ENCODE measurements at regions not wholly inside any gene's neighbourhood (a gene's known extent, or its start where the extent isn't known, plus 50 kb on each side); places are given as distances from the start of the nearest gene placed in this dataset.

DNA sequence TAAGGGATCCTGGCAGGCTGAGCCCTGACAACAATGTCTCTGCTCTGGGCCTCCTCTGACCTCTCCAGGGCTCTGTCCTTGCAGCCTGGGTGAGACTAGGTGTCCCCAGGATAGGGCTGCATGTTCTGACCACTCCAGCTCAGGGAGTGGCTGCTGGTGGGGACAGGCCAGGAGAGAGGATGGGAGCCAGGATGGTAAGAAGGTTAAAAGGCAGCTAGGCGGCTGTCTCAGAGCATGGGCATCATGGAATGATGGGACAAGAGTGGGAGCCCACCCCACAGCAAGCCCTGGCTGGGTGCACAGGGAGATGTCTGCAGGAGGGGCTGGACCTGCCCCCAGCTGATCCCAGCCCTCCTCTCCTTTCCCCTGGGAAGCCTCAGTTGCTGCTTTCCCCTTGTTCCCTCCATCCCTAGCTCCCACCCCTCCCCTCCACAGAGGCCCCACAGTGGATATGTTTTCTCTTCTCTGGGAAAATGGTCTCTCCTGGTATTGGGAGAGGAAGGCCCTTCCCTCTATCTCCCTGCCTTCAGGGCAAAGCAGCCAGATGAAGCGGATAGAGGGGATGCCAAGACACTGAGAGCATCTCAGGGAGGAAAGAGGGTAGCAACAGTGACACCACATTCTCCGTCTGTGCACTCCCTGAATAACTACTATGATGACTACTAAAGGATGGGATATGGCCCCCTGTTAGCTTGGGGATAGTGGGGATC, 334.3 kb downstream of the DYSF start:
- DNase-seq, result no peak

GRCh38 chr2:71787108-71787415, 333.7 kb downstream of the DYSF start:
- DNase-seq, result no peak

GRCh38 chr2:71786291-71787107, 333.1 kb downstream of the DYSF start:
- DNase-seq, result no peak

- no peak for DNase-seq
These were observed 332.2 kb downstream of the DYSF start for GRCh38 chr2:71785516-71785981.

DNA sequence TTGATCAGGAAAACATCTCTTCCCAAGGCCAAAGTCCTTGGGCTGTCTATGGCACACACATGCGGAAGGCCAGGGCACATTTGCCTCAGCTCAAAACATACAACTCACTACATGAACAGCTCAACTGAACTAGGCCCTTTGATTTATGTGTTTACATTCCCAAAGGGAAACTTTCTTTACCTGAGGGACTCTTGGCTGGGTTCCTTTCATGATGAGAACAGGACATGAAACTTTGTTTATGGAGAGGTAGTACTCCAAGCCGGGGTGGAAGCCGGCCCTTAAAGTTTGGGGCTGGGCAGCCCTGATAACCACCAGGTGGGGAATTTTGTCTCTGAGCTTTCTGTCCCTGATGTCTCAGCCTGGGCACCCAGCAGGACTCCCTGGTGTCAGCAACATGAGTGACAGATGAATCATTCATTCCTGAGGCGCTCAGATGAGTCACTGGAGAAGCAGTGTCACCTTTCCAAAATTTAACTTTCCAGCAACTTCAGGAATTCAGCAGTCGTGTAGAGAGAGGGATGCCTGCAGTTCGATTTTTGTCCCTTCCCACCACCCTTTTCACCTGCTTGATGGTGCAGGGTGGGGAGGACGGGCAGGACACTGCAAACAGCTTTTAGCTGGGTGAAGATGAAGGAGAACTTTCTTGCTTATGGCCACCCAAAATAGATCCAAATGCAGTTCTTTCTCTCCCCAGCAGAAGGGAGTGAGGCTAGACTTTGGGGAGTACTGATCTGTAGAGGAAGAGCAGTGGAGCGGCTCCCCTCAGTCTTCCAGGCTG, 331.6 kb downstream of the DYSF start:
- DNase-seq, result no peak

GRCh38 chr2:71783815-71784214, 330.5 kb downstream of the DYSF start:
- DNase-seq, result no peak

DNA sequence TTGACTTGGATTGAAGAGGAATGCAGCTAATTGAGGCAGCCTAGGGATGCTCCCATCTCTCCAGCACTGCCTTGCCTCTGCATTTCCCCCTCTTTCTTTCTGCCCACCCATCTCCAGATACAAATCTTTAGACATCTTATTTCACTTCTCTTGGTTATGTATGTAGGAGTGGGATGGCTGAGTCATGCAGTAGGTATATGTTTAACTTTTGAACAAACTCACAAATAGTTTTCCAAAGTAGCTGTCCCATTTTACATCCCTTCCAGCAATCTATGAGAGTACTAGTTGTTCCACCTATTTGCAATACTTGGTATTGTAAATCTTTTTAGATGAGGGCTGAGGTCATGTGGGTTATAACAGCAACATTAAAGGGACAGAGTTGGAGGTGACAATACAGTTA, 329.9 kb downstream of the DYSF start:
- no peak for DNase-seq

DNA sequence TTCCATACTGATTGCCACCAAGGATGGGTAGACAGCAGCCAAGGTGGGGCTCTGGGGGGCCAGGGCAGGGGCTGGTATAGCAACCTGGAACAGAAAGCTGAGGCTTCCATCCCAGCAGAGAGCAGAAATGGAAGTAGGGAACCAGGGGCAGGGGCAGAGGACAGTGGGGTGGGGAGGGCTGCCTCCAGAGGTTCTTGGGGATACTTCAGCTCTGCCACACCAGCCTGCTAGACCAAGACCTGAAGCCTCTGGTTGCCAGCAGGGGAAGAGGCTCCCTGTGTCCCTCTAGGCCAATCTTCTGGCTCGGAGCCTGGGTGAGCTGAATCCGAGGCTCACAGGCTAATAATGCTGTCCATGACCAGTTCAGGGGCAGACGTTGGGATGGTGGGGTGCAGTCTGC, 329.0 kb downstream of the DYSF start:
- DNase-seq, result no peak

DNA sequence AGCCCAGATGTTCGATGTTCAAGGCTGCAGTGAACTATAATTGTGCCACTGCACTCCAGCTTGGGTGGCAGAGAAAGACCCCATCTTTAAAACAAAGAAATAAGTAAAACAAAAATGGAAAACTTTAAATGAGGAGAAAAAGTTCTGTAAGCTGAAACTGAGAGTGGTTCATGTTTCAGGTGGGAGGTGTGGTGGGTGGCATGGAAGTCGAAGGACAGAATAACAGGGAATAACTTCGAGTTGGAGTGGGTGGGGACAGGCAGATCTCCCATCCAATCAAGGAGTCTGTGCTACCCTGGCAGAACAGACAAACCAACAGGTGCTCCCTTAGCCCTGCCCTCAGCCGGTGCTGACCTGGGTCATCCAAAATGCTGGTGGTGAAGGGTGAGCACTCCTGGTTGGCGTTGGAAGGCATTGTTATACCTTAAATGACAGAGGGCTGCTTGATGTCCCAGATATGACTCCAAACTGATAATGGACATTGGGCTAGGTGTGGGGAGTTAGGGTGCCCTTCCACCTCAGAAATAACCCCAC, 328.4 kb downstream of the DYSF start:
- DNase-seq, result no peak

GRCh38 chr2:71780162-71780561, 326.8 kb downstream of the DYSF start:
- DNase-seq, result no peak

- DNase-seq, result no peak
These were observed 326.4 kb downstream of the DYSF start for GRCh38 chr2:71779774-71780105.

- DNase-seq, result no peak
These were observed 325.8 kb downstream of the DYSF start for GRCh38 chr2:71778936-71779773.

- DNase-seq, result no peak
These were observed 325.2 kb downstream of the DYSF start for GRCh38 chr2:71778514-71778913.

DNA sequence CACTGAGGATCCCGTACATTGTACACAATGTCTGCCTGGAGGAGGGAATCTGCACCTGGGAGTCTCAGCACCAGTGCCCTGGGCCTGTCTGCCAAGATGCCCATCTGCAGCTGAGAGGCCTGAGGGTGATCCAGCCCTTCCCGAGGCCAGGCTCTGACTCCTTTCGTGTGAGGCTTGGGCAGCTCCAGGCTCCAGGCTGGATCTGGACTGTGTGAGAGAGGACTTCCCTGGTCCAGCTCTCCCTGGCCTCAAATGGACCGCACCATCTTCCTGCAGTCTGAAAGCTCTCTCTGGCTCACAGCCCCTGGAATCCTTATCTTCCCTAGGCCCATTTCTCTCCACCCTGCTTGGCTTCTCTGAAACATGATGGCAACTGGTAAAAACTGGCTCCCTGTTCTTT, 324.6 kb downstream of the DYSF start:
- DNase-seq, result no peak

GRCh38 chr2:71776227-71776626, 322.9 kb downstream of the DYSF start:
- DNase-seq, result no peak

- DNase-seq, result no peak
These were observed 319.9 kb downstream of the DYSF start for GRCh38 chr2:71773218-71773617.

- DNase-seq, result no peak
These were observed 319.3 kb downstream of the DYSF start for GRCh38 chr2:71772510-71773172.

GRCh38 chr2:71767663-71768062, 314.3 kb downstream of the DYSF start:
- DNase-seq, result no peak

- no peak for DNase-seq
These were observed 305.7 kb downstream of the DYSF start for GRCh38 chr2:71759060-71759459.

DNA sequence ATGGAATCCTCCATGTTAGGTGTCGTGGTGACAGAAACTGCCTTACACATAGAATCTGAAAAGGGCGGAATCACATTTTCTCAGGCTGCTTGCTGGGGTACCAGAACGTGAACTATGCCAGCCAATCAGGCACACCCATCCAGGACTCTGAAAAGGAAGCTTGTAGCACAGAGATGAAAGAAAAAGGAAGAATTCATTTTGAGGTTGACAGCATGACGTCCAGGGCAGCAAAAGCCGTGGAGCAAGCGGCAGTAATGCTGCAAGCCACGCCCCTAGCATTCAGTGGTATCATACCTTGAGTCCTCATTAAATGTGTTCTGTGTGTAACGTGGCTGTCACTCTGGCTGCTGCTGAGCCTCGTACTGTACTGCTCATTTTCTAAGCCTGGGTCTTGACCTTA, 304.0 kb downstream of the DYSF start:
- no peak for DNase-seq

GRCh38 chr2:71756280-71756906, 303.0 kb downstream of the DYSF start:
- DNase-seq, result no peak

GRCh38 chr2:71751590-71751989, 298.2 kb downstream of the DYSF start:
- DNase-seq, result no peak

All from NCI-H510A treated with DMSO at 0.1 percent for 48 hours (cell line).